NCI-H187 (cell line): ENCODE measurements at regions not wholly inside any gene's neighbourhood (a gene's known extent, or its start where the extent isn't known, plus 50 kb on each side); places are given as distances from the start of the nearest gene placed in this dataset.
"Not testable (repeated sequence)": the region's sequence is repeated elsewhere in the genome, so short reads cannot be mapped to it uniquely, and the experiment has no call there.

ENCODE experiments used
- DNase-seq, 2 experiments: peaks; one replicate each; lab custom pipeline; 2025; lab: John Stamatoyannopoulos, UW

- DNase-seq = no peak
Measured at GRCh38 chr1:99501871-99502270, 144.0 kb upstream of the PALMD start.

GRCh38 chr1:99502400-99502799 is 143.5 kb upstream of the PALMD start:
- no peak for DNase-seq

GRCh38 chr1:99503276-99503747 is 142.6 kb upstream of the PALMD start:
- no peak for DNase-seq

- no peak for DNase-seq
Measured at GRCh38 chr1:99504287-99504686, 141.6 kb upstream of the PALMD start.

- DNase-seq = no peak
Measured at GRCh38 chr1:99506631-99507030, 139.3 kb upstream of the PALMD start.

- DNase-seq = not testable (repeated sequence)
Measured at GRCh38 chr1:99507446-99507845, 138.5 kb upstream of the PALMD start.

GRCh38 chr1:99507906-99508732 is 137.8 kb upstream of the PALMD start:
- no peak for DNase-seq

GRCh38 chr1:99508733-99509445 is 137.0 kb upstream of the PALMD start:
- DNase-seq = not testable (repeated sequence)

- DNase-seq = not testable (repeated sequence)
Measured at GRCh38 chr1:99514823-99515552, 130.9 kb upstream of the PALMD start.

GRCh38 chr1:99516141-99516540 is 129.8 kb upstream of the PALMD start:
- DNase-seq = no peak

GRCh38 chr1:99520121-99520520 is 125.8 kb upstream of the PALMD start:
- DNase-seq = no peak

- no peak for DNase-seq
Measured at GRCh38 chr1:99525331-99525730, 120.6 kb upstream of the PALMD start.

- DNase-seq = no peak
Measured at GRCh38 chr1:99527078-99527477, 118.8 kb upstream of the PALMD start.

- no peak for DNase-seq
Measured at GRCh38 chr1:99527545-99527944, 118.4 kb upstream of the PALMD start.

GRCh38 chr1:99529002-99529401 is 116.9 kb upstream of the PALMD start:
- no peak for DNase-seq

- no peak for DNase-seq
Measured at GRCh38 chr1:99531578-99532275, 114.2 kb upstream of the PALMD start.

- DNase-seq = no peak
Measured at GRCh38 chr1:99532276-99532580, 113.7 kb upstream of the PALMD start.

GRCh38 chr1:99533909-99534637 is 111.8 kb upstream of the PALMD start:
- no peak for DNase-seq

- DNase-seq = no peak
Measured at GRCh38 chr1:99534638-99534930, 111.3 kb upstream of the PALMD start.

- no peak for DNase-seq
Measured at GRCh38 chr1:99535470-99536164, 110.3 kb upstream of the PALMD start.
